Liver (tissue), 3 donors: ENCODE measurements at regions not wholly inside any gene's neighbourhood (a gene's known extent, or its start where the extent isn't known, plus 50 kb on each side); places are given as distances from the start of the nearest gene placed in this dataset.

ENCODE experiments used
- CTCF ChIP-seq: fragments of 150-350 bp; IDR thresholded peaks from 2 replicates; pipeline ENCODE4 v1.5.1; 2017; ENCODE audit warnings: improper control_type of control experiment, low read depth, low read length; ENCODE audit not compliant: missing input control
- GABPA ChIP-seq, 2 donors: IDR thresholded peaks in 1 of 2; conservative IDR thresholded peaks in 1 of 2; 2 replicates each; pipeline ENCODE4 v1.6.1; 2016; ENCODE audit warnings: antibody characterized with exemption in 2 of 2, mild to moderate bottlenecking in 1 of 2, moderate library complexity in 1 of 2
- REST ChIP-seq: IDR thresholded peaks from 2 replicates; pipeline ENCODE4 v1.6.1; 2016; ENCODE audit warnings: antibody characterized with exemption, mild to moderate bottlenecking
- ZBTB33 ChIP-seq: IDR thresholded peaks from 2 replicates; pipeline ENCODE4 v1.6.1; 2016; ENCODE audit warnings: antibody characterized with exemption
- TF ChIP-seq, protein P1 (sequence below): IDR thresholded peaks from 2 replicates; pipeline ENCODE4 v1.6.1; 2016; ENCODE audit warnings: antibody characterized with exemption
- donor health status: healthy.
- donor health status: healthy.

DNA sequence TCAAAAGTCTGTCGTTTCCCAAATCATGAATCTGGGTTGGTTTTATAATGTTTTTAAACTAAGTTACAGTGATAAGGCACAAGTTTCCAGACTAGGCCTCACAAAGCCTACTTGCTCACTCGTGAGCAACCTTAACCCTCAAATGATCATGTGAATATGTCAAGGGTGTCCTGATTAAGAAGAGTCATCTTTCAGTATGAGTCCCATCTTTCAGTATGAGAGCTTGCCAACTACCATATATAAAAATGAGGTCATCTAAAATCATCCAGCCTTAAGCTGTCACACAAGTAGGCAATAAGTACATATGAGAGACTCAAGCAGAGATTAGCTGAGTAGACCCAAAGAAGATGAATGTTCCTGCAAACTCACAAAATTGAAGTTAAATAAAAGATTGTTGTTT is 668.4 kb upstream of the FAM174A start:
- TF ChIP-seq CTCF (no peak), REST (no peak), ZBTB33 (no peak), GABPA (IDR thresholded peaks at IDR 0.05 in 1 of 2, conservative IDR thresholded peaks at IDR 0.05 in 1 of 2) (no peak)
- TF ChIP-seq, protein P1, sequence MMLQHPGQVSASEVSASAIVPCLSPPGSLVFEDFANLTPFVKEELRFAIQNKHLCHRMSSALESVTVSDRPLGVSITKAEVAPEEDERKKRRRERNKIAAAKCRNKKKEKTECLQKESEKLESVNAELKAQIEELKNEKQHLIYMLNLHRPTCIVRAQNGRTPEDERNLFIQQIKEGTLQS = no peak
